Keratinocyte (primary cell): ENCODE measurements at regions not wholly inside any gene's neighbourhood (a gene's known extent, or its start where the extent isn't known, plus 50 kb on each side); places are given as distances from the start of the nearest gene placed in this dataset.
"Not testable (repeated sequence)": the region's sequence is repeated elsewhere in the genome, so short reads cannot be mapped to it uniquely, and the experiment has no call there.

Experiments used
- CTCF ChIP-seq, 3 experiments: IDR thresholded peaks in 1 of 3; conservative IDR thresholded peaks in 1 of 3; optimal IDR thresholded peaks in 1 of 3; 2 replicates in 2 of 3; 3 replicates in 1 of 3; pipeline versions ENCODE3 to v1.5.1; 2011; ENCODE audit warnings: low read length in 3 of 3, mild to moderate bottlenecking in 3 of 3, moderate library complexity in 2 of 3, control low read depth in 1 of 3, inconsistent platforms in 1 of 3; ENCODE audit not compliant: insufficient read depth in 2 of 3; ENCODE audit errors: extremely low read depth in 1 of 3
- EZH2 ChIP-seq: IDR thresholded peaks from one replicate; pipeline ENCODE4 v1.6.1; 2012; ENCODE audit warnings: inconsistent platforms, mild to moderate bottlenecking, low read length, moderate library complexity

GRCh38 chr2:111577154-111577885 is 306.7 kb downstream of the ANAPC1 start:
- TF ChIP-seq EZH2; CTCF (optimal IDR thresholded peaks at IDR 0.05 in 1 of 3, IDR thresholded peaks at IDR 0.05 in 1 of 3, conservative IDR thresholded peaks at IDR 0.05 in 1 of 3; ENCODE audit: extremely low read depth in 1 of 3, insufficient read depth in 2 of 3, low read length in 3 of 3): not testable (repeated sequence)
